Retinal pigment epithelial cell (primary cell): ENCODE measurements at regions not wholly inside any gene's neighbourhood (a gene's known extent, or its start where the extent isn't known, plus 50 kb on each side); places are given as distances from the start of the nearest gene placed in this dataset.

ENCODE experiments used
- DNase-seq: peaks from one replicate; pipeline ENCODE4 v3.0.0-alpha.2; 2010; ENCODE audit warnings: low read depth
- H3K4me3 ChIP-seq: 2 replicates; pipeline ENCODE4 v1.5.1; 2011; ENCODE audit warnings: mild to moderate bottlenecking, low read length, control low read depth, moderate library complexity
- CTCF ChIP-seq: conservative IDR thresholded peaks from 2 replicates; pipeline ENCODE4 v1.5.1; 2011; ENCODE audit warnings: low read depth, low read length, control low read depth, inconsistent platforms

- no peak for TF ChIP-seq CTCF
- DNase-seq = no peak
- no peak overlapping the region for H3K4me3 ChIP-seq
These were observed 144.6 kb downstream of the SLC30A10 start for GRCh38 chr1:219783605-219784235.

GRCh38 chr1:219782929-219783328, 145.4 kb downstream of the SLC30A10 start:
- TF ChIP-seq CTCF = no peak
- no peak overlapping the region for H3K4me3 ChIP-seq
- no peak for DNase-seq

GRCh38 chr1:219782311-219782710, 146.0 kb downstream of the SLC30A10 start:
- no peak for DNase-seq
- TF ChIP-seq CTCF = no peak

GRCh38 chr1:219781491-219781890, 146.9 kb downstream of the SLC30A10 start:
- TF ChIP-seq CTCF = no peak
- no peak overlapping the region for H3K4me3 ChIP-seq
- no peak for DNase-seq

More at GRCh38 chr1:219782311-219782710, 146.0 kb downstream of the SLC30A10 start:
- no peak overlapping the region for H3K4me3 ChIP-seq

- no peak for DNase-seq
- H3K4me3 ChIP-seq = no peak overlapping the region
- no peak for TF ChIP-seq CTCF
These were observed 149.5 kb downstream of the SLC30A10 start for GRCh38 chr1:219778793-219779369.

- no peak for DNase-seq
- H3K4me3 ChIP-seq = no peak overlapping the region
- no peak for TF ChIP-seq CTCF
These were observed 150.2 kb downstream of the SLC30A10 start for GRCh38 chr1:219778110-219778509.

GRCh38 chr1:219774386-219774785, 154.0 kb downstream of the SLC30A10 start:
- TF ChIP-seq CTCF = no peak
- H3K4me3 ChIP-seq = no peak overlapping the region
- DNase-seq = no peak
